GM21381 (cell line): ENCODE measurements at regions not wholly inside any gene's neighbourhood (a gene's known extent, or its start where the extent isn't known, plus 50 kb on each side); places are given as distances from the start of the nearest gene placed in this dataset.
"Not testable (repeated sequence)": the region's sequence is repeated elsewhere in the genome, so short reads cannot be mapped to it uniquely, and the experiment has no call there.

Experiments used
- ATAC-seq: cut with Tn5 transposase; IDR thresholded peaks from one replicate; pipeline ENCODE4 v1.9.1; 2021; ENCODE audit warnings: mild to moderate bottlenecking, moderate library complexity; ENCODE audit not compliant: unreplicated experiment

DNA sequence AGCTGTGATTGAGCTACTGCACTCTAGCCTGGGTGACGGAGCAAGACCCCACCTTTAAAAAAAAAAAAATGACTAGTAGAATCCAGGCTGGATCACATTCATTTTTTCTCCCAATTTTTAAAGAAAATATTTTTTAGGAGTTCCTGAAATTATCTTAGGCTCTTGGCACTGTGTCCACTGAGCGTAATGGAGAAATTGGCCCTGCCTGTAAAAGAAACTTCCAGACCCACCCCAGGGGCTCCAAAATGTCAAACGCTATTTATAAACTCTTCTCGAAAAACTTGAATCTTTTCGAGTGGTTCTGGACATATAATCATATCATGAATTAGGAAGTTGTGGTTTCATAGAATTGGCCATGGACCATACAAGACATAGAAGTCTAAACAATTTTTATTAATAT lies 300.2 kb upstream of the RGMA start:
- ATAC-seq = no peak

DNA sequence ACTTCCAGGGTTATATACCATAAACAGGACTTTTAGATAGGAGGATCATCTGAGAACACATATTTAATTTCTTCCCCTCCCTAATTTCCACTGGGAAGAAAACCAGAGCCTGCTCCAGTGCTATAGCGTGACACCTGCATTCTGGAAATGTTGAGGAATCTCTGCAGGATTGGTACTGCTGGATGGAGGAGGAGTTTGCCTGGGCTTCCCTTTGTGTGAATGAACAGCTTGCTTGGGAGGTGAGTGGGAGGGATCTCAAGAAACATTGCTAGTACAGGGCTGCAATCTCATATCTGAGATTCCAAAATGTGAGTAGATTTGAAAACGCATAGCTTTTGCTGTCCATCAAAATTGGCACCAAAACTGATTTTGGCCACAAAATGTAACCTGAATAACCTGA lies 295.9 kb upstream of the RGMA start:
- ATAC-seq = no peak

DNA sequence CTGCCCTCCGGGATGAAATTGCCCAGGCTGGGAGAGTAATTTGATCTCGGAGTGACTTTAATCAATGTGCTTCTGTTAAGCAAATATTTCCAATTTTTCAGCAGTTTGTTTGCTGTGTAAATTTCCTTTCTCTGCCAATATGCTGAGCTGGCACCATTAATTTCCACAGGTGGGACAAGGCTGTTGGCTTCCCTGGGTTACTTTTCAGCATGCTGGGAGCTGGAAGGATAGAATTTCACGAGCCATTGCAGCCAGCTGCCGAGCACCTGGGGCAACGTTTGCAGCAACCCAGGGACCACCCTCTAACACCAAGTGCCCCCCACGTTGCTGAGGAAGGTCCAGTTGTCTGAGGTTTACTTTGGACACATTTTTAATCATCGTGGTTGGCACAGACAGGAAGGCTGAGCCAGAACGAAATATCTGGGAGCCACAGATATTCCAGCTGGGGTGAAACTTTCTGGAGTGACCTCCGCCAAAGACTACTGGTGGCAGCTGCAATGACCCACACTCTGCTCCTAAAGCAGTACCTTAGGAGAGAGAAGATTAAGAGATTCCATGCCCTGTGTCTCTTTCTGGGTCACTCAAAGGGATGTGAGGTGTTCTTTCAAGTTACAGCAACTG lies 293.3 kb upstream of the RGMA start:
- no peak for ATAC-seq

DNA sequence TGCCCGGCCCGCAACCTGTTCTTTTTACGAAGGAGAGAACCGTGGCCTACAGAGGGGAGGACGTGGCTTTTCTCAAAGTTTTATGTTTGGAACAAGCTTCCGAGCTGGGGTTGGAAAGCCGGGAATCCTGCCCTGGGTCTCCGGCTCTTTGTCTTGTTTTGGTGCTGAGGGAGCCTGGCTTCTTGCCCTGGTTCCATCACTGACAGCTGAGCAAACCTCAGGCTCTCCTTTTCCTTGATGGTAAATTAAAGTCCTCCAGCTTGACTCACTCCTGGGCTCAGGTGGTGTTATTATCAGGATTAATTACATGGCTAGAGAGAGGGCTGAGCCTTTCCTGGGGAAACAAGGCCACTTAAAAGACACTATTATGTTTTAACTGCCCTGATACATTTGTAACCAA lies 289.5 kb upstream of the RGMA start:
- no peak for ATAC-seq

DNA sequence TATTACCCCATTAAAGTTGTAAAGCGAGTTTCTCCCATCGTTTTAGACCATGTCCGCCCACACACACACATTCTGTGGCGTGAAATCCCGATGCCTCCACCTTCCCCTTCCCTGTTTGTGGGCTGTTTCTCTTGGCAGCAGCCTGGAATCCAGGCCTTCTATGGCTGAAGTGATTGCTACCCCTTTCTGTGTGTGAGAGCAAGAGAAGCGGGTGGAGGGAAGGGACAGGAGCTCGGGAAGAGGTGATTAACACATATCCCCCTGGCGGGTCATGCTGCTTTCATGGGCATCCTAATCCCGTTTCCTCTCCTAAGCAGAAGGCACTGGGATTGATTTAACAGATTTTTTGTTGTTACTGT lies 283.8 kb upstream of the RGMA start:
- ATAC-seq = no peak

DNA sequence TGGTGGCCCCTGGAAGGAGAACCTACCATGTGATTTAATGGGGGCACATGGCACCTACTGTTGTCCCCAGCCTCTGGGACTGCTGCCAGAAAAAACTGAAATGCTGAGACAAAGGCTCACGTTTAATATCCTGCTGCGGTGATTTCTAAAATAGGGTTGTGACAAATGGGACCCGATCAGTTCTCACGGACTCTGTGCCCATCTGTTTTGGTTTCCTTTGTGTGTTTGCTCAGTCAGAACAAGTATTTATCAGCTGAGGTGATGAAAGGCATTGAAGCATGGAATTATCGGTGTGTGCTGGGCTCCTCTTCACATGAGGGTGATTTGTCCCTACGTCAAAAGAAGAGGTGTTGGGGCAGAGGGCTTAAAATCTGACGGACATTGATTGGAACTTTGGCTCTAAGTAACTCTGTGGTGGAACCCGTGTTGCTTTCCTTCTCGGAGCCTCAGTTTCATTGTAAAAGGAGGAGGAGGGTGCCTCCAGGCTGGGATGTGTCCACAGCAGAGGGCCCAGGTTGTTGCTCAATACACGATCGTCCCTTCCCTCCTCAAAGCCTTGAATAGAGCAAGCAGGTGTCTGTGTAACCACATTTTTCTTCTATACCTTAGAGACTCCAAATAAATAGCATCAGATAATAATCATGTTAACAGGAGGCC lies 283.3 kb upstream of the RGMA start:
- ATAC-seq = no peak

DNA sequence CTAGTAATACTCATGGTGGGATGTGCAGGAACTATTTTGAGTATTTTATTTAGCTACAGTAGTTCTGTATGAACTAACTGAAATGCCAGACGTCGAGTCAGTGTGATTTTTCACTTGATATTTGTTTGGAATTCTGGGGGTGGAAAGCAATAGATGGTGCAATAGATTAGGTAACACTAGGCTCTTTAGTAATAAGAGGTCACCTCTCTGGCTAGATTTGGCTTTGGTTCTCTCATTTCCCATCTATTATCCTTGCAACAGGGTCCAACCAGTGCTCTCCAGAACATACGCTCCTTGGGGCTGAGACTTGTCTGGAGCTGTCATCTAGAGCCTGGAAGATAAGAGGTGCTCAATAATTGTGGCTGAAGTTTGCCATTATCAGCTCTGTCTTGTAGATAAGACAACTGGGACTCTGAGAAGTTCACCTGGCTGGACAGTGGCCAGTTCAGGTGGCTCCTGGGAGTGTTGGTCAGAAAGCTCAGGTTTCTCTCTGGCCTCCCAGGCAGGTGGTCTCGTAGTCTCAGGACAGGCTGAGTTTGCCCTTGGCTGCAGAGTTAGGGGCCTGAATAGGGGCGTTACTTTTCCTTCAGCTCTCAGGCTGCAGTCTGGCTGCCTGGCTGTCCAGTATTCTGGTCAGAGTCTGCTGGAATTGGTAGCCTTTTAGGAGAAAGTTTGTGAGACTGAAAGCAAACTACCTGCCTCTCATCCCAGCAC lies 277.5 kb upstream of the RGMA start:
- ATAC-seq = no peak

DNA sequence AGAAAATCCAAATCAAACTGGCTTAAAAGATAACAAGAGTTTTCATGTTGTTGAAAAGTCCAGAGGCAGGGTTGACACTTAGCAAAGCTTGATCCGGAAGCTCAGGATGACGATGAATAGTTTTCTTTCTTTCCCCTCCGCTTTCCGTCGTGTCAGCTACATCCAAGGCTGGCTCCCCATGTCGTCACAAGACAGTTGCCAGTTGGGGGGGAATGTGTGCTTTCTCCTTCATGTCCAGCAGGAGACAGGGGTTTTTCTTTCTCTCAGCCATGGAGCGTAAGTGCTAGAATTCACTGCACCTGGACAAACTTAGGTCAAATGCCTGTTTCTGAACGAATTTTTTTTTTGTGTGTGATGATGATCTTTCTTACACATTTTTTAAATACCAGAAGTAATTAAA lies 273.8 kb upstream of the RGMA start:
- no peak for ATAC-seq

DNA sequence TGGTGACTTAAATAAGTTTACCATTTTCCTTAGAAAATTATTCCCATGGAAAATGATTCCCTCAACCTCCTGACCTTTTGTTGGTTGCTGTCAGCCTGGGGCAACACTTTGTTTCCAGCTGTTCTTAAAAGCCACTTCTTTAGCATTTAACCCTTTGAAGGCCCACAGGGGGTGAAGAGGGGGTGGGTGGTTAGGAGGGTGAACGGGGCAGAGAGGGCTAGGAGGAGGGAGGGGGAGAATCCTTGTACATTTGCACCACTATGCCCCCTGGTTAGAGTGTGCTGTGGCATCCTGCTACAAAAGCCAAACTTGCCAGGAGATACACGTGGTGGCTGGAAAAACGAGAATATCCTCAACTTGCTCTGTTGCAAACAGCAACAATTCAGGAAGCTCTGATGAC lies 273.2 kb upstream of the RGMA start:
- no peak for ATAC-seq

DNA sequence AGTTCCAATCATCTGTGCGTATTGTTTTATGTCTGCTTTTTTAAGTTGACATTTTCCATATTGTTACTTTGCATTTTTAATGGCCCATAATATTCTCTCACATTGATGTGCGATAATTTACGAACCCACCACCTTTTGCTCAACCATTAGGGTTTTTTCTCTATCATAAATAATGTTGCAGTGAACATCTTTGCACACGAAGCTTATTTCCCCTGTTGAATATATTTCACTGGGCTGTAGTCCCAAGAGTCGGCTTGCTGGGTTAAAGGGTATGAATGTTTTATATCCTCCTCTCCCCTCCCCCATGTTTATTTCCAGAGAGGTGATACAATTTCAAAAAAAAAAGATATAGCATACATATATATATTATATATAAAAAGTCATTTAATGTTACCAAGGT lies 272.7 kb upstream of the RGMA start:
- no peak for ATAC-seq

DNA sequence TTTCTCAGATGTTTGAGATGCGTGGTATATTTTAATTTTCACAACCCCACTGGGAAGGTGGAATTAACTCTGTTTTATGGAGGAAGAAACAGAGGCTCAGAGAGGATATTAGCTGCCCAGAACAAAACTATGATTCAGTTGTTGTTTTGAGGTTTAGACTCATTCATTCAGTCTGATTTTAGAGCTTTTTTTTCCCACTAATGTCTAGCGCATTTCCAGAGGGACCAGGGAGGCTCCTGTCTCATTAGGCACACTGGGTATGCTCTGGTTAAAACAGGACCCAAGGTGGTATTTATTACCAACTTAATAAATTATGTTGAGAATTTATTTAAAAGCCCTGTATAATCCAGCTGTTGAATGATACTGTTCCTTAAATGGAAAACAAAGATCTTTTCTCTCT lies 272.0 kb upstream of the RGMA start:
- ATAC-seq = no peak

DNA sequence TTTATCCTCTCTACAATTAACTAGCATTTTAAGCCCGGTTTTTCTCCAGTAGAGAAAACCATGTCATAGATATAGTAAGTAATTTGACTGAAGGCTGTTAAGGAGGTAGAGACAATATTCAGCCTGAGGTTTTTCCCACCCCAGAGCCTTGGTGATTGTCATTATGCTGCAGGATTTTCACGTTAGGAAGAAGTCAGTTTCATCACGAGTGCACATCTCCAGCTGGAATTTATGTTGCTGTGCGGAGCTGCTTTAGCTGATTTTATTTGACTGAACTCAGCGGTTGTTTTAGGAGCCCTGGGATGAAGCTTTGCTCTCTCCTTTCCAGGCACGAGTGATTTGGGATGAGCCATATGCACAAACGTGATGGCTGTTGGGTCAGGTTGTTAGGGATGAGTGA lies 271.3 kb upstream of the RGMA start:
- ATAC-seq = no peak

DNA sequence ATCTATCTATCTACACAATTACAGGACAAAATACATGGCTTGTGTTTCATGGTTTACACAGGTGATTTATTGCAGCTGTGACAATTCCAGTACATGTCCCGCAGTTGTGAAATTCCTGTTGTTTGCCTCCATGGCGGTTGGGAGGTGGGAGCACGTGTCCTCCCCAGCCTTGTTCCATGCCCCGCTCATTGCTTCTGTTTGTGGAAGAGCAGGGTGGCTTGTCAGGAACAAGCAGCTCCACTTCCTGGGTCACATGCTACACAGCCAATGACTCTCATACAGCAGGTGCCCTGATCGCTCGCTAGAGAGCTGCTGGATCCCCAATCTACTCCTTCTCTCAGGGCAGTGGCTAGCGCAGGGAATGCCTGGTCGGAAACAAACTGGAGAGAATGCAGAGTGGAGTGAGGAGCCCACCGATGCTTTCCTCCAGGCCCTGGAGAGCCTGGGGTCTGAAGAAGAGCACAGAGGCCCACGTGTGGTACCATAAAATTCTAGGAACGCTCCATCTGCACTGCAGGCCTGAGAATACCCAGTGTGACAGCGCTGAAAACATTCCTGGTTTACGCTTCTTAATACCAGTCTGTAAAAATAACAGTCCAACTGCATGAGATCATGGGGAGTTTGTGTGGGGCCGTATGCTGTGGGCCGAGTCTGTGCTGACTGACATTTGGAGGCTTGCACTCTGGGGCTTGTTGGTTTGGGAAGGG lies 270.6 kb upstream of the RGMA start:
- ATAC-seq = no peak

DNA sequence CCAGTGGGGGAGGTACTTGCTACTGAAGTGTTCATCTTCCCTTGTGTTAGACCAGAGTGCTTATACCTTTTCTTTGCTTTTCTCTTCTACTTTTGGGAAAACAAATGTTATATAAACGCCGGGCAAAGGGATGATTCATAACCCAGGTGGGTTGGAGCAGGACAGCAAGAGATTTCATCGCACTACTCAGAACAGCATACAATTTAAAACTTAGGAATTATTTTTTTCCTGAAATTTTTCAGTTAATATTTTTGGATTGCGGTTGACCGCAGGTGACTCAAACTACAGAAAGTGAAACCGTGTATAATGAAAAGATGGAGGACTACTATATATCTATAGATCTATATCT lies 270.0 kb upstream of the RGMA start:
- no peak for ATAC-seq

DNA sequence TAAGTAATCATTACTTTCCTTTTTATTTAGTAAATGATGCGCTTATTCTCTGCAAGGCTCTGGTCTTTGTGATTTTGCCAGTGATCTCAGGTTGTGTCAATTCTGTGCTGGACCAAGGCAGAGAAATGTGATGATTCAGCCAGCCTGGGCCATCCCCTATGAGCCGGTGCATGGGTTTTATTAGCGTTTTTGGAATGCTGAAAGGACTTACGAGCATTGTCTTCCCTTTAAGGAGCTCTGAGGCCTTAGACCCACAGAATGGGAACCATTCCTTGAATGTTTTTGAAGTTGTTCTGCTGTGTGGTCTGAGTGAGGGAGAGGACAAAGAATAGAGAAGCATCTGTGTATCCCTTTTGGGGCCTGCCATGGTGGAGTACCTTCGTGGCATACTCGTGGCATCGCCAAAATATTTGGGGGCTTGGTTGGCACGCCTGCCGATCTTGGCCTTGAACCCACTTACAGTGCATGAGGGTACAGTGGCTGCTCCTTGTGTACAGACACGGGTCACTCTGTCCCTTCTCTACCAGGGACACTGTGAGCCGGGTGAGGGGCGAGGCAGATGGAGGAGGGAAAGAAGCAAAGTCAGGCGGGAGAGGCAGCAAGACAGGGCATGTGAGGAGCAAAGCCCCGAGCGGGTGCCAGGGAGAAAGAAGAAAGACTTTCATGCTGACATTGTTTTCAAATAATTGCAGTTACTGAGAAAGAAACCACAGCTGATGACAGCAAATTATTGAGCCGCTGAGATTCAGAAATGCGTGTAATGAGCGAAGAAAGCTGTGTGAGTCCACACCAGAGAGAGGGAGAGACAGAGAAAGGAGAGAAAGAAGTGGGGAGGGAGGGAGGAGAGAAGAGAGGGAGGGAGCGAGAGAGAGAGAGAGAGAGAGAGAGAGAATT lies 269.4 kb upstream of the RGMA start:
- no peak for ATAC-seq

DNA sequence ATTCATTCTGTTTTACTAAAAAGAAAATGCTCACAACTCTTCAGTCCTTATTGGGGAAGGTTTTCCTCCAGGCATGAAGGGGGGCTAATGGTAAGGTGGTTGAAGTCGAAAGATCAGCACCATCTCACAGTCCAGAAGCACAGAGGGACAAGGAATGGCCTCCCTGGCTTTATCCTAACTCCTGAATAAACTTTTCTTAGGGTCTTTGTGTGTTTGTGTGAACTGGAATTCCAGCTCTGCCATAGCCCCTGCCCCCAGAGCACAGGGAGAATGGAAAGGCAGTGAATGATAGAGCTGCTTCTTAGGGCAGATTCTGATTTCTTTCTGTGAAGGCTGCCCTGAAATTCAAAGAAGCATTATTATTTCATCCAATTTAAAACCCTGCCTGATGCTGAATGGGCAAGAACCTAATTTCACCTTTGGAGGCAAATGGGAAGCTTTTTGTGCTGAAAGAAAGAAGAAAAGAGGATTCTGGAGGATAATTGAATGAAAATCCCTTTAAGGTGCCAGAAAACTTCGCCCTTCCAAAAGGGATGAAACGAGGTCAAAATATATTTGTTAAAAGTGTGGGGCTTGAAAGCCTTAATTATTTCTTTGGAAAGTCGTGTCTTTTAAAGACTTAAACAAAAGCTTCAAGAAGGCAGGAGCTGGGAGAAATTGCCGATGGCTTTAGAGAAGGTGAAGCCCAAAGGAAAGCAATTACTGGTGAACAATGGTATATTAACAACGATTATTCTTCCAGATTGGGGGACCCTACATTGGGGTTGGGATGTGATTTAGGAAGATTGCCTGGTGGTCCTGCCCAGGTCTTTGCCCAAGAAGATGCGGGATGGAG lies 259.9 kb upstream of the RGMA start:
- no peak for ATAC-seq

DNA sequence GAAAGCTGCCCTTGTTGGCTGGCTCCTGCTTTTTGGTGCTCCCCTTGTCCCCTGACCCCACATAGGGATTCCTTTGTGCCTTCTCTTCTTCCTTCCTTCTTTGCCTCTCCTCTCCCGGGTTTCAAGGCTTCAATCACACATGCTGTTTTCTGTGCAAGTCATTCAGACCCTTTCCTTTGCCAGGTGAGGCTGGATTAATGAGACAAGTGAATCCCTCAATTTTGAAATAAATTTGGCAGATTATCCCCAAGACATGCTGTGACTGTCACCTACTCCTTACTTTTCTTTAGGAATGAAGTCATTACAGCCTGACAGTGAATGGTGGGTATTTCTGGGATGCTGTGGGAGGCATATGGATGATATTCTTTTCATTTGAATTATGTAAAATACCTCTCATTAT lies 259.0 kb upstream of the RGMA start:
- ATAC-seq = no peak

DNA sequence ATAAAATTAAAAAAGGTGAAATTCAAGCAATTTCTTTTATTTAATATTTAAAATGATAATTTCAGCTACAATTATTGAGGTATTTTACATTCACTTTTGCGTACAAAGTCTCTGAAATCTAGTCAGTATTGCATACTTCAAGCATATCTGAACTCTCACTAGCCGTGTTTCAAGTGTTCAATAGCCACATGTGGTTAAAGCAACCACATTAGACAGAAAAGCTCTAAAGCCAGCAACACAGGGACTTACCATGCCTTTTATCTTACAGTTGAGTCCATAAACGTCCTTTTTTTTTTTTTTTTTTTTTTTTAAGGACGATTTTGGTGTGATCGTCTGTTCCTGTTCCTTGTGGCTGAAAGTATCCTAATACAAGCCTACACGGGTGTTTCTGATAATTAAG lies 257.0 kb upstream of the RGMA start:
- ATAC-seq = no peak

DNA sequence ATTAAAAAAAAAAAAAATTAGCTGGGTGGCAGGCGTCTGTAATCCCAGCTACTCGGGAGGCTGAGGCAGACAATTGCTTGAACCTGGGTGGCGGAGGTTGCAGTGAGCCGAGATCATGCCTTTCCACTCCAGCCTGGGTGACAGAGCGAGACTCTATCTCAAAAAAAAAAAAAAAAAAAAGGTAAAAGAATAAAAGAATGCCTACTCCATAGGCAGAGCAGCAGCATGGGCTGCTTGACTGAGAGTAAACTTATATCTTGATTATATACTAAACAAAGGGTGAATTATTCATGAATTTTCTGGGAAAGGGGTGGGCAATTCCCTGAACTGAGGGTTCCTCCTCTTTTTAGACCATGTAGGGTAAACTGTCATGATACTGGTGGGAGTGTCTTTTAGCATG lies 254.4 kb upstream of the RGMA start:
- not testable (repeated sequence) for ATAC-seq

DNA sequence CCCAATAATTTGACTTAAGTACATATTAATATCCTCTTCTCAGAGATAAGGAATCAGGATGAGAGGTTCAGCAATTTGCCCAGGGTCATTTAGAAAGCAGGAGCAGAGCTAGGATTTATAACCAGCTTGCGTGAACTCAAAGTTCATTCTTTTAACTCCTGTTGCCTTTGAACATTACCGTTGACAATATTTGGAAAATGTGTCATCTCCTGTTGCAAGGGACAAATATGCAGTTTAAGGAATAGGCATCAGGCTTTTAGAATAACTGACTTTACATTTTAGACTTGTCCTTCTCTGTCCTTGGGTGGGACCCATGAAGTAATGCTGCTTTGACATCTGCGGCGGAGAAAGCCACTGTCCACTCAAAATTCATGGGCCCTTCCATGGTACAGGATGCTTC lies 252.2 kb upstream of the RGMA start:
- no peak for ATAC-seq
